ENCODE measurements at regions not wholly inside any gene's neighbourhood (a gene's known extent, or its start where the extent isn't known, plus 50 kb on each side); places are given as distances from the start of the nearest gene placed in this dataset.

DNA sequence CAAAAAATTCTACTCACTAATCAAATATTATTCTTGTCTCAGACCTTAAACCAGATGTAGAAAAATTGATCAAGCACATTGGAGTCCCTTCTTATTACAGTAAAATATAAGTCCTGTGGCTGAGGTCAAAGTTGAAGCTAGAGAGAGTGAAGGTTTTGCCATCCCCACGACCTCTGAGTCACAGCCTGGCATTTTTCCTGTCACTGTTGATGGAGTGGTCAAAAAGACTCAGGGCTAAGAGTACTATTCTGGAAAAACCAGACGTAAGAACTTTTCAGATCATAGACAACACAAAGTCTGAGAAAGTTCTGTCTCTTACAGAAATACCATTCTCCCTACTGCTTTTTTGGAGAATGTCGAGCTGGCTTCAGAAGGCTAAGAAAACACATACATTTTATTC, 323.7 kb upstream of the ANKRD30A start:
- TF ChIP-seq, protein P1, sequence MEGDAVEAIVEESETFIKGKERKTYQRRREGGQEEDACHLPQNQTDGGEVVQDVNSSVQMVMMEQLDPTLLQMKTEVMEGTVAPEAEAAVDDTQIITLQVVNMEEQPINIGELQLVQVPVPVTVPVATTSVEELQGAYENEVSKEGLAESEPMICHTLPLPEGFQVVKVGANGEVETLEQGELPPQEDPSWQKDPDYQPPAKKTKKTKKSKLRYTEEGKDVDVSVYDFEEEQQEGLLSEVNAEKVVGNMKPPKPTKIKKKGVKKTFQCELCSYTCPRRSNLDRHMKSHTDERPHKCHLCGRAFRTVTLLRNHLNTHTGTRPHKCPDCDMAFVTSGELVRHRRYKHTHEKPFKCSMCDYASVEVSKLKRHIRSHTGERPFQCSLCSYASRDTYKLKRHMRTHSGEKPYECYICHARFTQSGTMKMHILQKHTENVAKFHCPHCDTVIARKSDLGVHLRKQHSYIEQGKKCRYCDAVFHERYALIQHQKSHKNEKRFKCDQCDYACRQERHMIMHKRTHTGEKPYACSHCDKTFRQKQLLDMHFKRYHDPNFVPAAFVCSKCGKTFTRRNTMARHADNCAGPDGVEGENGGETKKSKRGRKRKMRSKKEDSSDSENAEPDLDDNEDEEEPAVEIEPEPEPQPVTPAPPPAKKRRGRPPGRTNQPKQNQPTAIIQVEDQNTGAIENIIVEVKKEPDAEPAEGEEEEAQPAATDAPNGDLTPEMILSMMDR (IDR thresholded peaks at IDR 0.05), result no peak
- no peak for TF ChIP-seq EP300 (IDR thresholded peaks at IDR 0.05)
- TF ChIP-seq POLR2A (IDR thresholded peaks at IDR 0.05), result no peak

Data from upper lobe of left lung (tissue), 4 donors.